Chondrocyte (in vitro differentiated cells): ENCODE measurements at regions not wholly inside any gene's neighbourhood (a gene's known extent, or its start where the extent isn't known, plus 50 kb on each side); places are given as distances from the start of the nearest gene placed in this dataset.
A peak's percentile ranks its signal among the peaks of the same experiment; 100 is the strongest.
"Not testable (repeated sequence)": the region's sequence is repeated elsewhere in the genome, so short reads cannot be mapped to it uniquely, and the experiment has no call there.

Experiments used
- DNase-seq: peaks from one replicate; pipeline ENCODE4 v3.0.0; 2021; ENCODE audit warnings: mixed read lengths, low spot score
- H3K27ac Mint-ChIP-seq: one replicate; pipeline ENCODE4 v1.8.0; 2021; ENCODE audit warnings: mild to moderate bottlenecking, moderate library complexity, mixed read lengths; ENCODE audit not compliant: unreplicated experiment
- H3K27me3 Mint-ChIP-seq: 2 replicates; pipeline ENCODE4 v1.8.0; 2021; ENCODE audit warnings: low read depth, mixed read lengths
- H3K36me3 Mint-ChIP-seq: 2 replicates; pipeline ENCODE4 v1.8.0; 2021; ENCODE audit warnings: low read depth, mixed read lengths
- H3K4me1 Mint-ChIP-seq: 2 replicates; pipeline ENCODE4 v1.8.0; 2021; ENCODE audit warnings: low read depth, mild to moderate bottlenecking, mixed read lengths
- H3K4me3 Mint-ChIP-seq: one replicate; pipeline ENCODE4 v1.8.0; 2021; ENCODE audit warnings: mild to moderate bottlenecking, moderate library complexity, mixed read lengths; ENCODE audit not compliant: unreplicated experiment
- H3K9me3 Mint-ChIP-seq: 2 replicates; pipeline ENCODE4 v1.8.0; 2021; ENCODE audit warnings: low read depth, mixed read lengths
- CTCF ChIP-seq: fragments of 200-600 bp; sonication (generic); IDR thresholded peaks from 2 replicates; pipeline ENCODE4 v1.5.0; 2021; ENCODE audit warnings: antibody characterized with exemption, mild to moderate bottlenecking, moderate library complexity

- no peak for DNase-seq
- Mint-ChIP-seq H3K27me3 (no peaks in the 10 kb centered on the region), H3K4me3 (no peak overlapping the region), H3K27ac (no peak overlapping the region), H3K4me1 (no peaks in the 10 kb centered on the region), H3K9me3 (no peaks in the 10 kb centered on the region), H3K36me3 (no peaks in the 10 kb centered on the region)
- TF ChIP-seq CTCF: no peak
Measured at GRCh38 chr4:75135068-75135825, 202.3 kb downstream of the PARM1 start.

- not testable (repeated sequence) for H3K27me3 Mint-ChIP-seq, DNase-seq, H3K4me1 Mint-ChIP-seq, H3K27ac Mint-ChIP-seq, H3K36me3 Mint-ChIP-seq
- peak overlapping the region; percentile 65 for H3K4me3 Mint-ChIP-seq
- H3K9me3 Mint-ChIP-seq: peaks cover 10% of the 10 kb centered on the region
Measured at GRCh38 chr4:75126870-75127269, 194.0 kb downstream of the PARM1 start.

- Mint-ChIP-seq H3K27me3 (no peaks in the 10 kb centered on the region), H3K36me3 (no peaks in the 10 kb centered on the region), H3K27ac (no peak overlapping the region), H3K4me1 (peaks cover 4% of the 10 kb centered on the region), H3K9me3 (peaks cover 13% of the 10 kb centered on the region), H3K4me3 (no peak overlapping the region)
- TF ChIP-seq CTCF: no peak
- no peak for DNase-seq
Measured at GRCh38 chr4:75126058-75126457, 193.1 kb downstream of the PARM1 start.

- DNase-seq: no peak
- H3K27me3 Mint-ChIP-seq: no peaks in the 10 kb centered on the region
- no peak for TF ChIP-seq CTCF
- H3K4me1 Mint-ChIP-seq: peaks cover 4% of the 10 kb centered on the region
- peaks cover 24% of the 10 kb centered on the region for H3K9me3 Mint-ChIP-seq
- H3K4me3 Mint-ChIP-seq: no peak overlapping the region
- H3K36me3 Mint-ChIP-seq: no peaks in the 10 kb centered on the region
- no peak overlapping the region for H3K27ac Mint-ChIP-seq
Measured at GRCh38 chr4:75122424-75123014, 189.6 kb downstream of the PARM1 start.

GRCh38 chr4:75118739-75119138 lies 185.8 kb downstream of the PARM1 start:
- Mint-ChIP-seq H3K27ac (no peak overlapping the region), H3K9me3 (peaks cover 22% of the 10 kb centered on the region), H3K4me3 (no peak overlapping the region), H3K27me3 (no peaks in the 10 kb centered on the region), H3K4me1 (no peaks in the 10 kb centered on the region), H3K36me3 (no peaks in the 10 kb centered on the region)
- DNase-seq: no peak
- no peak for TF ChIP-seq CTCF

- H3K36me3 Mint-ChIP-seq: peaks cover 1% of the 10 kb centered on the region
- no peak for TF ChIP-seq CTCF
- no peaks in the 10 kb centered on the region for H3K4me1 Mint-ChIP-seq
- peaks cover 15% of the 10 kb centered on the region for H3K9me3 Mint-ChIP-seq
- no peaks in the 10 kb centered on the region for H3K27me3 Mint-ChIP-seq
- H3K27ac Mint-ChIP-seq: no peak overlapping the region
- no peak for DNase-seq
- no peak overlapping the region for H3K4me3 Mint-ChIP-seq
Measured at GRCh38 chr4:75110061-75110460, 177.1 kb downstream of the PARM1 start.
